Panc1 (cell line): ENCODE measurements at regions not wholly inside any gene's neighbourhood (a gene's known extent, or its start where the extent isn't known, plus 50 kb on each side); places are given as distances from the start of the nearest gene placed in this dataset.
"Not testable (repeated sequence)": the region's sequence is repeated elsewhere in the genome, so short reads cannot be mapped to it uniquely, and the experiment has no call there.

Experiments used
- ATAC-seq: fragments of 200-7000 bp; cut with Tn5 transposase; 2 replicates; pipeline ENCODE4 v1.9.1; 2020; ENCODE audit warnings: mild to moderate bottlenecking, moderate library complexity
- BruUV-seq: library from RNA; stranded (reverse); fragments of 400-500 nt; replicated peaks from 2 replicates; lab custom pipeline; 2021; lab: Mats Ljungman, UMichigan
- CTCF ChIA-PET: fragments of 300-600 bp; sonication (Branson Sonifier 250); formaldehyde crosslinking; loops from one replicate; lab custom pipeline; 2022; ENCODE audit warnings: antibody characterized with exemption; lab: Charles Lee
- POLR2A ChIA-PET: fragments of 300-600 bp; sonication (Branson Sonifier 250); formaldehyde crosslinking; loops from one replicate; lab custom pipeline; 2022; ENCODE audit warnings: antibody characterized with exemption; lab: Charles Lee
- DNase-seq: peaks from one replicate; pipeline ENCODE4 v3.0.0-alpha.2; 2010; ENCODE audit warnings: low read depth, low spot score
- H3K27ac ChIP-seq: 2 replicates; pipeline ENCODE4 v1.5.1; 2011; ENCODE audit warnings: mild to moderate bottlenecking, low read length, inconsistent platforms
- H3K27me3 ChIP-seq: fragments of 200-500 bp; sonication (Bioruptor generic); 2 replicates; pipeline ENCODE4 v1.6.0; 2014; ENCODE audit warnings: low read length, inconsistent platforms; ENCODE audit not compliant: control insufficient read depth, insufficient read depth
- H3K36me3 ChIP-seq: fragments of 200-500 bp; sonication (Bioruptor generic); 2 replicates; pipeline ENCODE4 v1.5.1; 2014; ENCODE audit warnings: inconsistent platforms, mild to moderate bottlenecking, low read length, moderate library complexity; ENCODE audit not compliant: control insufficient read depth, insufficient read depth
- H3K4me1 ChIP-seq: 2 replicates; pipeline ENCODE4 v1.5.1; 2011; ENCODE audit warnings: inconsistent platforms, mild to moderate bottlenecking, low read length, moderate library complexity; ENCODE audit not compliant: control insufficient read depth, insufficient read depth
- H3K4me3 ChIP-seq, 2 experiments: 2 replicates each; pipeline ENCODE4 v1.5.1; 2011 to 2012; ENCODE audit warnings: low read depth in 2 of 2, low read length in 2 of 2, mild to moderate bottlenecking in 2 of 2, inconsistent platforms in 1 of 2, moderate library complexity in 1 of 2
- H3K9me3 ChIP-seq: fragments of 200-500 bp; sonication (Bioruptor generic); 2 replicates; pipeline ENCODE4 v1.5.1; 2014; ENCODE audit warnings: low read depth, mild to moderate bottlenecking, inconsistent platforms, low read length, moderate library complexity; ENCODE audit not compliant: control insufficient read depth, insufficient read depth
- CTCF ChIP-seq: fragments of 450-650 bp; IDR thresholded peaks from 2 replicates; pipeline ENCODE4 v1.5.1; 2017; ENCODE audit warnings: mild to moderate bottlenecking
- POLR2AphosphoS5 ChIP-seq: IDR thresholded peaks from 2 replicates; pipeline ENCODE4 v1.6.1; 2012; ENCODE audit warnings: mild to moderate bottlenecking, low read depth, low read length, moderate library complexity
- SIN3A ChIP-seq: IDR thresholded peaks from 2 replicates; pipeline ENCODE4 v1.6.1; 2012; ENCODE audit warnings: low read depth, mild to moderate bottlenecking, low read length, moderate library complexity, borderline replicate concordance; ENCODE audit not compliant: insufficient read depth
- TCF7L2 ChIP-seq: IDR thresholded peaks from 2 replicates; pipeline ENCODE4 v1.6.1; 2011; ENCODE audit warnings: mild to moderate bottlenecking, low read depth, low read length, inconsistent platforms
- in situ Hi-C: cut with HindIII; loops from 2 replicates; pipeline ENCODE4 v1.10.0; 2016; ENCODE audit warnings: low sequenced_read_pairs, low pct_unique_long_range_greater_than_20kb
- intact Hi-C: fragments of 100-400 bp; cut with micrococcal nuclease; formaldehyde crosslinking; loops from one replicate; pipeline ENCODE4 v1.10.0; 2022; ENCODE audit not compliant: unreplicated experiment
- TF ChIP-seq, protein P1 (sequence below), 2 experiments: IDR thresholded peaks; 2 replicates each; pipeline ENCODE4 v1.6.1; 2011 to 2012; ENCODE audit warnings: low read depth in 2 of 2, control low read depth in 1 of 2, low read length in 1 of 2, mild to moderate bottlenecking in 1 of 2, moderate library complexity in 1 of 2; ENCODE audit not compliant: insufficient read depth in 1 of 2

GRCh38 chr1:55786396-55786795 lies 571.2 kb upstream of the USP24 start:
- ATAC-seq (no peak), DNase-seq (no peak)
- ChIA-PET POLR2A (no interaction called here), CTCF (no interaction called here)
- Histone ChIP-seq H3K9me3 (no peaks in the 10 kb centered on the region), H3K4me3 (no peak overlapping the region), H3K36me3 (no peaks in the 10 kb centered on the region), H3K27ac (no peak overlapping the region), H3K27me3 (no peaks in the 10 kb centered on the region), H3K4me1 (no peaks in the 10 kb centered on the region)
- TF ChIP-seq CTCF: no peak
- no peak for TF ChIP-seq TCF7L2
- no peak for TF ChIP-seq SIN3A
- in situ Hi-C loops: no loop called here
- no TSS peak for BruUV-seq
- intact Hi-C loops: no loop called here

GRCh38 chr1:55784941-55785450 lies 569.8 kb upstream of the USP24 start:
- H3K36me3 ChIP-seq, H3K27ac ChIP-seq, BruUV-seq, DNase-seq, H3K27me3 ChIP-seq, H3K9me3 ChIP-seq, ATAC-seq, in situ Hi-C loops, H3K4me1 ChIP-seq, H3K4me3 ChIP-seq, POLR2A ChIA-PET, CTCF ChIA-PET, intact Hi-C loops: not testable (repeated sequence)

GRCh38 chr1:55781944-55782482 lies 566.8 kb upstream of the USP24 start:
- peak; percentile 45 for DNase-seq
- BruUV-seq: no TSS peak
- TF ChIP-seq CTCF: no peak
- TF ChIP-seq SIN3A: no peak
- TF ChIP-seq, protein P1, sequence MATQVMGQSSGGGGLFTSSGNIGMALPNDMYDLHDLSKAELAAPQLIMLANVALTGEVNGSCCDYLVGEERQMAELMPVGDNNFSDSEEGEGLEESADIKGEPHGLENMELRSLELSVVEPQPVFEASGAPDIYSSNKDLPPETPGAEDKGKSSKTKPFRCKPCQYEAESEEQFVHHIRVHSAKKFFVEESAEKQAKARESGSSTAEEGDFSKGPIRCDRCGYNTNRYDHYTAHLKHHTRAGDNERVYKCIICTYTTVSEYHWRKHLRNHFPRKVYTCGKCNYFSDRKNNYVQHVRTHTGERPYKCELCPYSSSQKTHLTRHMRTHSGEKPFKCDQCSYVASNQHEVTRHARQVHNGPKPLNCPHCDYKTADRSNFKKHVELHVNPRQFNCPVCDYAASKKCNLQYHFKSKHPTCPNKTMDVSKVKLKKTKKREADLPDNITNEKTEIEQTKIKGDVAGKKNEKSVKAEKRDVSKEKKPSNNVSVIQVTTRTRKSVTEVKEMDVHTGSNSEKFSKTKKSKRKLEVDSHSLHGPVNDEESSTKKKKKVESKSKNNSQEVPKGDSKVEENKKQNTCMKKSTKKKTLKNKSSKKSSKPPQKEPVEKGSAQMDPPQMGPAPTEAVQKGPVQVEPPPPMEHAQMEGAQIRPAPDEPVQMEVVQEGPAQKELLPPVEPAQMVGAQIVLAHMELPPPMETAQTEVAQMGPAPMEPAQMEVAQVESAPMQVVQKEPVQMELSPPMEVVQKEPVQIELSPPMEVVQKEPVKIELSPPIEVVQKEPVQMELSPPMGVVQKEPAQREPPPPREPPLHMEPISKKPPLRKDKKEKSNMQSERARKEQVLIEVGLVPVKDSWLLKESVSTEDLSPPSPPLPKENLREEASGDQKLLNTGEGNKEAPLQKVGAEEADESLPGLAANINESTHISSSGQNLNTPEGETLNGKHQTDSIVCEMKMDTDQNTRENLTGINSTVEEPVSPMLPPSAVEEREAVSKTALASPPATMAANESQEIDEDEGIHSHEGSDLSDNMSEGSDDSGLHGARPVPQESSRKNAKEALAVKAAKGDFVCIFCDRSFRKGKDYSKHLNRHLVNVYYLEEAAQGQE (IDR thresholded peaks at IDR 0.05; ENCODE audit: insufficient read depth in 1 of 2, low read depth in 2 of 2, low read length in 1 of 2): no peak
- no peak for TF ChIP-seq POLR2AphosphoS5
- no peak for TF ChIP-seq TCF7L2
- H3K4me3 ChIP-seq: no peak overlapping the region
- H3K27me3 ChIP-seq: no peaks in the 10 kb centered on the region
- no peak overlapping the region for H3K27ac ChIP-seq
- intact Hi-C loops: no loop called here
- ChIA-PET CTCF (no interaction called here), POLR2A (no interaction called here)
- in situ Hi-C loops: no loop called here
- no peaks in the 10 kb centered on the region for H3K9me3 ChIP-seq
- H3K4me1 ChIP-seq: no peaks in the 10 kb centered on the region
- peak; percentile 76; the same call in 1 of the 2 replicates for ATAC-seq
- no peaks in the 10 kb centered on the region for H3K36me3 ChIP-seq
